ENCODE measurements at regions not wholly inside any gene's neighbourhood (a gene's known extent, or its start where the extent isn't known, plus 50 kb on each side); places are given as distances from the start of the nearest gene placed in this dataset.
"Not testable (repeated sequence)": the region's sequence is repeated elsewhere in the genome, so short reads cannot be mapped to it uniquely, and the experiment has no call there.

- Histone ChIP-seq H3K27ac (ENCODE audit: low read depth) (no peak overlapping the region), H3K4me1 (ENCODE audit: insufficient read depth) (no peaks in the 10 kb centered on the region), H3K36me3 (ENCODE audit: insufficient read depth) (no peaks in the 10 kb centered on the region), H3K4me3 (ENCODE audit: low read depth, low read length) (no peak overlapping the region)
- WGBS = 87% methylated on average over 21 of the region's 21 CpGs
- no peak for DNase-seq (ENCODE audit: extremely low spot score)
These were observed 400.2 kb upstream of the MYT1L start for GRCh38 chr2:2731101-2731815.

- DNase-seq (ENCODE audit: extremely low spot score) = no peak
- no peak overlapping the region for H3K27ac ChIP-seq (ENCODE audit: low read depth)
- no peak overlapping the region for H3K4me3 ChIP-seq (ENCODE audit: low read depth, low read length)
- H3K36me3 ChIP-seq (ENCODE audit: insufficient read depth) = no peaks in the 10 kb centered on the region
- no peaks in the 10 kb centered on the region for H3K4me1 ChIP-seq (ENCODE audit: insufficient read depth)
- WGBS = 92% methylated on average over 18 of the region's 18 CpGs
These were observed 399.3 kb upstream of the MYT1L start for GRCh38 chr2:2730301-2730833.

GRCh38 chr2:2729246-2729645 lies 398.2 kb upstream of the MYT1L start:
- Histone ChIP-seq H3K4me1 (ENCODE audit: insufficient read depth) (no peaks in the 10 kb centered on the region), H3K36me3 (ENCODE audit: insufficient read depth) (no peaks in the 10 kb centered on the region), H3K27ac (ENCODE audit: low read depth) (no peak overlapping the region), H3K4me3 (ENCODE audit: low read depth, low read length) (no peak overlapping the region)
- no peak for DNase-seq (ENCODE audit: extremely low spot score)
- 78% methylated on average over 9 of the region's 9 CpGs for WGBS

- Histone ChIP-seq H3K36me3 (ENCODE audit: insufficient read depth) (no peaks in the 10 kb centered on the region), H3K4me3 (ENCODE audit: low read depth, low read length) (no peak overlapping the region), H3K27ac (ENCODE audit: low read depth) (no peak overlapping the region), H3K4me1 (ENCODE audit: insufficient read depth) (no peaks in the 10 kb centered on the region)
- 90% methylated on average over 18 of the region's 18 CpGs for WGBS
- no peak for DNase-seq (ENCODE audit: extremely low spot score)
These were observed 397.6 kb upstream of the MYT1L start for GRCh38 chr2:2728635-2729034.

GRCh38 chr2:2727876-2728511 lies 396.9 kb upstream of the MYT1L start:
- H3K4me3 ChIP-seq (ENCODE audit: low read depth, low read length) = no peak overlapping the region
- H3K27ac ChIP-seq (ENCODE audit: low read depth) = no peak overlapping the region
- H3K4me1 ChIP-seq (ENCODE audit: insufficient read depth) = no peaks in the 10 kb centered on the region
- H3K36me3 ChIP-seq (ENCODE audit: insufficient read depth) = no peaks in the 10 kb centered on the region
- DNase-seq (ENCODE audit: extremely low spot score) = no peak
- WGBS = 85% methylated on average over 18 of the region's 18 CpGs

GRCh38 chr2:2726163-2726562 lies 395.1 kb upstream of the MYT1L start:
- no peak overlapping the region for H3K27ac ChIP-seq (ENCODE audit: low read depth)
- no peak overlapping the region for H3K4me3 ChIP-seq (ENCODE audit: low read depth, low read length)
- DNase-seq (ENCODE audit: extremely low spot score) = no peak
- H3K36me3 ChIP-seq (ENCODE audit: insufficient read depth) = no peaks in the 10 kb centered on the region
- no peaks in the 10 kb centered on the region for H3K4me1 ChIP-seq (ENCODE audit: insufficient read depth)
- WGBS = 87% methylated on average over 11 of the region's 11 CpGs

GRCh38 chr2:2723064-2723463 lies 392.0 kb upstream of the MYT1L start:
- 65% methylated on average over 3 of the region's 3 CpGs for WGBS
- DNase-seq (ENCODE audit: extremely low spot score) = no peak
- H3K4me3 ChIP-seq (ENCODE audit: low read depth, low read length) = no peak overlapping the region
- H3K4me1 ChIP-seq (ENCODE audit: insufficient read depth) = no peaks in the 10 kb centered on the region
- H3K27ac ChIP-seq (ENCODE audit: low read depth) = no peak overlapping the region
- no peaks in the 10 kb centered on the region for H3K36me3 ChIP-seq (ENCODE audit: insufficient read depth)

- no peak overlapping the region for H3K4me3 ChIP-seq (ENCODE audit: low read depth, low read length)
- H3K4me1 ChIP-seq (ENCODE audit: insufficient read depth) = no peaks in the 10 kb centered on the region
- no peak for DNase-seq (ENCODE audit: extremely low spot score)
- no peaks in the 10 kb centered on the region for H3K36me3 ChIP-seq (ENCODE audit: insufficient read depth)
- 91% methylated on average over 23 of the region's 23 CpGs for WGBS
- H3K27ac ChIP-seq (ENCODE audit: low read depth) = no peak overlapping the region
These were observed 390.3 kb upstream of the MYT1L start for GRCh38 chr2:2721296-2721835.

GRCh38 chr2:2720806-2721205 lies 389.7 kb upstream of the MYT1L start:
- not testable (repeated sequence) for H3K36me3 ChIP-seq (ENCODE audit: insufficient read depth); DNase-seq (ENCODE audit: extremely low spot score); H3K4me1 ChIP-seq (ENCODE audit: insufficient read depth); H3K27ac ChIP-seq (ENCODE audit: low read depth); H3K4me3 ChIP-seq (ENCODE audit: low read depth, low read length)
- 87% methylated on average over 14 of the region's 14 CpGs for WGBS

GRCh38 chr2:2720351-2720750 lies 389.3 kb upstream of the MYT1L start:
- no peaks in the 10 kb centered on the region for H3K4me1 ChIP-seq (ENCODE audit: insufficient read depth)
- H3K4me3 ChIP-seq (ENCODE audit: low read depth, low read length) = no peak overlapping the region
- 78% methylated on average over 9 of the region's 9 CpGs for WGBS
- no peak for DNase-seq (ENCODE audit: extremely low spot score)
- H3K27ac ChIP-seq (ENCODE audit: low read depth) = no peak overlapping the region
- H3K36me3 ChIP-seq (ENCODE audit: insufficient read depth) = no peaks in the 10 kb centered on the region

GRCh38 chr2:2719781-2720180 lies 388.7 kb upstream of the MYT1L start:
- Histone ChIP-seq H3K4me3 (ENCODE audit: low read depth, low read length) (no peak overlapping the region), H3K27ac (ENCODE audit: low read depth) (no peak overlapping the region), H3K36me3 (ENCODE audit: insufficient read depth) (no peaks in the 10 kb centered on the region), H3K4me1 (ENCODE audit: insufficient read depth) (no peaks in the 10 kb centered on the region)
- WGBS = 77% methylated on average over 8 of the region's 8 CpGs
- DNase-seq (ENCODE audit: extremely low spot score) = no peak

- no peak overlapping the region for H3K27ac ChIP-seq (ENCODE audit: low read depth)
- H3K36me3 ChIP-seq (ENCODE audit: insufficient read depth) = no peaks in the 10 kb centered on the region
- no peak overlapping the region for H3K4me3 ChIP-seq (ENCODE audit: low read depth, low read length)
- 34% methylated on average over 6 of the region's 6 CpGs for WGBS
- H3K4me1 ChIP-seq (ENCODE audit: insufficient read depth) = no peaks in the 10 kb centered on the region
- no peak for DNase-seq (ENCODE audit: extremely low spot score)
These were observed 387.9 kb upstream of the MYT1L start for GRCh38 chr2:2719015-2719414.

- no peak for DNase-seq (ENCODE audit: extremely low spot score)
These were observed 386.3 kb upstream of the MYT1L start for GRCh38 chr2:2717406-2717805.

GRCh38 chr2:2716771-2717170 lies 385.7 kb upstream of the MYT1L start:
- 84% methylated on average over 11 of the region's 11 CpGs for WGBS
- no peak overlapping the region for H3K27ac ChIP-seq (ENCODE audit: low read depth)
- no peak overlapping the region for H3K4me3 ChIP-seq (ENCODE audit: low read depth, low read length)
- no peaks in the 10 kb centered on the region for H3K36me3 ChIP-seq (ENCODE audit: insufficient read depth)
- H3K4me1 ChIP-seq (ENCODE audit: insufficient read depth) = no peaks in the 10 kb centered on the region
- DNase-seq (ENCODE audit: extremely low spot score) = no peak

More at GRCh38 chr2:2717406-2717805, 386.3 kb upstream of the MYT1L start:
- H3K27ac ChIP-seq (ENCODE audit: low read depth) = no peak overlapping the region
- H3K4me3 ChIP-seq (ENCODE audit: low read depth, low read length) = no peak overlapping the region
- 78% methylated on average over 7 of the region's 7 CpGs for WGBS
- H3K36me3 ChIP-seq (ENCODE audit: insufficient read depth) = no peaks in the 10 kb centered on the region
- H3K4me1 ChIP-seq (ENCODE audit: insufficient read depth) = no peaks in the 10 kb centered on the region
